SK-N-SH (cell line): ENCODE measurements at regions not wholly inside any gene's neighbourhood (a gene's known extent, or its start where the extent isn't known, plus 50 kb on each side); places are given as distances from the start of the nearest gene placed in this dataset.

ENCODE experiments used
- TEAD4 ChIP-seq: IDR thresholded peaks from 2 replicates; pipeline ENCODE4 v1.4.0; 2012; ENCODE audit warnings: mild to moderate bottlenecking, borderline replicate concordance; ENCODE audit not compliant: insufficient read depth
- YY1 ChIP-seq: IDR thresholded peaks from 2 replicates; pipeline ENCODE4 v1.4.0; 2012; ENCODE audit warnings: low read depth, mild to moderate bottlenecking
- TF ChIP-seq, protein P1 (sequence below): fragments of 150-350 bp; IDR thresholded peaks from 2 replicates; pipeline ENCODE4 v1.6.1; 2017; ENCODE audit warnings: antibody characterized with exemption, low read length, low read depth, borderline replicate concordance
- TF ChIP-seq, protein P2 (sequence below): IDR thresholded peaks from 2 replicates; pipeline ENCODE4 v1.4.0; 2012; ENCODE audit warnings: low read depth
- TF ChIP-seq, protein P3 (sequence below): fragments of 200-600 bp; sonication (generic); IDR thresholded peaks from 2 replicates; pipeline ENCODE4 v1.6.1; 2017; ENCODE audit warnings: antibody characterized with exemption, mild to moderate bottlenecking, moderate library complexity

DNA sequence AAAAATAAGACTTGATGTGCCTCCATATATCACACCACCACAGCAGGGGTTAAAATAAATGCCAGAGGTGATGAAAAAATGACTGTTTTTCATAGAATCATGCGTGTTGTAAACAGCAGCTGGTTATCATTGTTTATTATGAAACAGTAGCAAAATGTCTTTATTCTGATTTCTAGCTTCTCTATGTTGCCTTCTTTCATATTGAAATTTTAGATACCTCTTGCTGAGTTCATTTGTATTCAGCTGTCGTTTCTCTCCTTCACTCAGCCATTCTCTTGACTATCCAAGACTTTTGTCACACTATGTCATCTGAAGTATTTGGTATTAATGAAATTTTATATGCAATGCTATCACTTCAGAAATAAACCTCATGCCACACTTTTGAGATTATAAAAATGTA lies 465.0 kb downstream of the TAF11L14 start:
- TF ChIP-seq YY1 (no peak), TEAD4 (no peak)
- TF ChIP-seq, protein P1, sequence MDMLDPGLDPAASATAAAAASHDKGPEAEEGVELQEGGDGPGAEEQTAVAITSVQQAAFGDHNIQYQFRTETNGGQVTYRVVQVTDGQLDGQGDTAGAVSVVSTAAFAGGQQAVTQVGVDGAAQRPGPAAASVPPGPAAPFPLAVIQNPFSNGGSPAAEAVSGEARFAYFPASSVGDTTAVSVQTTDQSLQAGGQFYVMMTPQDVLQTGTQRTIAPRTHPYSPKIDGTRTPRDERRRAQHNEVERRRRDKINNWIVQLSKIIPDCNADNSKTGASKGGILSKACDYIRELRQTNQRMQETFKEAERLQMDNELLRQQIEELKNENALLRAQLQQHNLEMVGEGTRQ: no peak
- TF ChIP-seq, protein P2, sequence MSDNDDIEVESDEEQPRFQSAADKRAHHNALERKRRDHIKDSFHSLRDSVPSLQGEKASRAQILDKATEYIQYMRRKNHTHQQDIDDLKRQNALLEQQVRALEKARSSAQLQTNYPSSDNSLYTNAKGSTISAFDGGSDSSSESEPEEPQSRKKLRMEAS: no peak
- TF ChIP-seq, protein P3, sequence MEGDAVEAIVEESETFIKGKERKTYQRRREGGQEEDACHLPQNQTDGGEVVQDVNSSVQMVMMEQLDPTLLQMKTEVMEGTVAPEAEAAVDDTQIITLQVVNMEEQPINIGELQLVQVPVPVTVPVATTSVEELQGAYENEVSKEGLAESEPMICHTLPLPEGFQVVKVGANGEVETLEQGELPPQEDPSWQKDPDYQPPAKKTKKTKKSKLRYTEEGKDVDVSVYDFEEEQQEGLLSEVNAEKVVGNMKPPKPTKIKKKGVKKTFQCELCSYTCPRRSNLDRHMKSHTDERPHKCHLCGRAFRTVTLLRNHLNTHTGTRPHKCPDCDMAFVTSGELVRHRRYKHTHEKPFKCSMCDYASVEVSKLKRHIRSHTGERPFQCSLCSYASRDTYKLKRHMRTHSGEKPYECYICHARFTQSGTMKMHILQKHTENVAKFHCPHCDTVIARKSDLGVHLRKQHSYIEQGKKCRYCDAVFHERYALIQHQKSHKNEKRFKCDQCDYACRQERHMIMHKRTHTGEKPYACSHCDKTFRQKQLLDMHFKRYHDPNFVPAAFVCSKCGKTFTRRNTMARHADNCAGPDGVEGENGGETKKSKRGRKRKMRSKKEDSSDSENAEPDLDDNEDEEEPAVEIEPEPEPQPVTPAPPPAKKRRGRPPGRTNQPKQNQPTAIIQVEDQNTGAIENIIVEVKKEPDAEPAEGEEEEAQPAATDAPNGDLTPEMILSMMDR: no peak
